HFFc6 (cell line): ENCODE measurements at regions not wholly inside any gene's neighbourhood (a gene's known extent, or its start where the extent isn't known, plus 50 kb on each side); places are given as distances from the start of the nearest gene placed in this dataset.

Source experiments
- DNase-seq: peaks from one replicate; pipeline ENCODE4 v3.0.0-alpha.2; 2018
- H3K27ac Mint-ChIP-seq: 2 replicates; pipeline ENCODE4 v1.8.0; 2020; ENCODE audit warnings: mild to moderate bottlenecking, mixed read lengths
- H3K27me3 Mint-ChIP-seq: 2 replicates; pipeline ENCODE4 v1.8.0; 2021; ENCODE audit warnings: mild to moderate bottlenecking, moderate library complexity, mixed read lengths; ENCODE audit not compliant: insufficient read depth
- H3K36me3 Mint-ChIP-seq: 2 replicates; pipeline ENCODE4 v1.8.0; 2021; ENCODE audit warnings: low read depth, mixed read lengths
- H3K4me1 Mint-ChIP-seq: 2 replicates; pipeline ENCODE4 v1.8.0; 2020; ENCODE audit warnings: low read depth, mixed read lengths
- H3K4me3 Mint-ChIP-seq: 2 replicates; pipeline ENCODE4 v1.8.0; 2020; ENCODE audit warnings: mild to moderate bottlenecking, moderate library complexity, mixed read lengths
- H3K9me3 Mint-ChIP-seq: 2 replicates; pipeline ENCODE4 v1.8.0; 2020; ENCODE audit warnings: mild to moderate bottlenecking, mixed read lengths
- CTCF ChIP-seq: fragments of 200-600 bp; sonication (generic); IDR thresholded peaks from 2 replicates; pipeline ENCODE4 v1.5.0; 2021; ENCODE audit warnings: antibody characterized with exemption, mild to moderate bottlenecking

- Mint-ChIP-seq H3K36me3 (no peaks in the 10 kb centered on the region), H3K4me1 (peaks cover 20% of the 10 kb centered on the region), H3K4me3 (no peak overlapping the region), H3K27me3 (no peaks in the 10 kb centered on the region), H3K9me3 (no peaks in the 10 kb centered on the region), H3K27ac (no peak overlapping the region)
- no peak for DNase-seq
- TF ChIP-seq CTCF, result no peak
These were observed 63.5 kb upstream of the C1GALT1 start for GRCh38 chr7:7118822-7119221.

GRCh38 chr7:7119729-7120128 lies 62.6 kb upstream of the C1GALT1 start:
- Mint-ChIP-seq H3K36me3 (no peaks in the 10 kb centered on the region), H3K9me3 (no peaks in the 10 kb centered on the region), H3K27me3 (no peaks in the 10 kb centered on the region), H3K4me1 (peaks cover 20% of the 10 kb centered on the region), H3K4me3 (no peak overlapping the region), H3K27ac (no peak overlapping the region)
- no peak for DNase-seq
- TF ChIP-seq CTCF, result no peak

GRCh38 chr7:7122033-7122478 lies 60.3 kb upstream of the C1GALT1 start:
- Mint-ChIP-seq H3K36me3 (no peaks in the 10 kb centered on the region), H3K4me3 (no peak overlapping the region), H3K27ac (no peak overlapping the region), H3K9me3 (no peaks in the 10 kb centered on the region), H3K4me1 (peaks cover 14% of the 10 kb centered on the region), H3K27me3 (no peaks in the 10 kb centered on the region)
- TF ChIP-seq CTCF, result no peak
- DNase-seq, result no peak

GRCh38 chr7:7122701-7123281 lies 59.6 kb upstream of the C1GALT1 start:
- H3K27ac Mint-ChIP-seq, result no peak overlapping the region
- no peak overlapping the region; the same call in 1 of the 2 replicates for H3K4me3 Mint-ChIP-seq
- no peaks in the 10 kb centered on the region for H3K36me3 Mint-ChIP-seq
- no peaks in the 10 kb centered on the region for H3K9me3 Mint-ChIP-seq
- DNase-seq, result peak; percentile 3
- TF ChIP-seq CTCF, result no peak
- H3K27me3 Mint-ChIP-seq, result no peaks in the 10 kb centered on the region
- peaks cover 14% of the 10 kb centered on the region for H3K4me1 Mint-ChIP-seq

DNA sequence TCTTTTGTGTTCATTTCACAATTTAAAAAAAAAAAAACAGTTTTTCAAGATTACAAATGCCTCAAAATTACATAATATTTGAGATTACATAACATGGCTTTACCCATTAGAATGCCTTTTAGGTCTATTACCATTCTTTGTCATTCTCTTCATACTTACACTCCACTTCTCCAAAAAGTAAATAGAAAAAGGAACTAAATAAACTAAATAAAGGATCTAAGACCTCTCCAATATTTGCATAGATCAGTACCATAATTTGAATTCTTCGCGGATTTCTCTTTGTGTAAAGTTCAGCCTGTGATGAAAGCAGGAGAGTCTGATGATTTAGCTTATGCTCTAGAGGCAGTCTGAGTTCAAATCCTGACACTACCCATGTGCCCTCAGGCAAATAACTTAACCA lies 56.4 kb upstream of the C1GALT1 start:
- DNase-seq, result no peak
- Mint-ChIP-seq H3K27me3 (peaks cover 1% of the 10 kb centered on the region; the same call in 1 of the 2 replicates), H3K9me3 (no peaks in the 10 kb centered on the region), H3K4me1 (peaks cover 14% of the 10 kb centered on the region), H3K36me3 (no peaks in the 10 kb centered on the region), H3K4me3 (no peak overlapping the region), H3K27ac (no peak overlapping the region)
- TF ChIP-seq CTCF, result no peak
